GM18867 (cell line): ENCODE measurements at regions not wholly inside any gene's neighbourhood (a gene's known extent, or its start where the extent isn't known, plus 50 kb on each side); places are given as distances from the start of the nearest gene placed in this dataset.
"Not testable (repeated sequence)": the region's sequence is repeated elsewhere in the genome, so short reads cannot be mapped to it uniquely, and the experiment has no call there.

Experiments used
- ATAC-seq: cut with Tn5 transposase; IDR thresholded peaks from one replicate; pipeline ENCODE4 v1.9.1; 2021; ENCODE audit warnings: mild to moderate bottlenecking, moderate library complexity; ENCODE audit not compliant: unreplicated experiment

DNA sequence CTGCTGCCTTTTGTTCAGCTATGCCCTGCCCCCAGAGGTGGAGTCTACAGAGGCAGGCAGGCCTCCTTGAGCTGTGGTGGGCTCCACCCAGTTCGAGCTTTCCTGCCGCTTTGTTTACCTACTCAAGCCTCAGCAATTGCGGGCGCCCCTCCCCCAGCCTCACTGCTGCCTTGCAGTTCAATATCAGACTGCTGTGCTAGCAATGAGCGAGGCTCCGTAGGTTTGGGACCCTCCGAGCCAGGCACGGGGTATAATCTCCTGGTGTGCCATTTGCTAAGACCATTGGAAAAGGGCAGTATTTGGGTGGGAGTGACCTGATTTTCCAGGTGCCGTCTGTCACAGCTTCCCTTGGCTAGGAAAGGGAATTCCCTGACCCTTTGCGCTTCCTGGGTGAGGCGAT, 51.9 kb downstream of the DIPK2A start:
- ATAC-seq = not testable (repeated sequence)

GRCh38 chr3:144028798-144029411, 57.3 kb downstream of the DIPK2A start:
- ATAC-seq = peak; percentile 89

DNA sequence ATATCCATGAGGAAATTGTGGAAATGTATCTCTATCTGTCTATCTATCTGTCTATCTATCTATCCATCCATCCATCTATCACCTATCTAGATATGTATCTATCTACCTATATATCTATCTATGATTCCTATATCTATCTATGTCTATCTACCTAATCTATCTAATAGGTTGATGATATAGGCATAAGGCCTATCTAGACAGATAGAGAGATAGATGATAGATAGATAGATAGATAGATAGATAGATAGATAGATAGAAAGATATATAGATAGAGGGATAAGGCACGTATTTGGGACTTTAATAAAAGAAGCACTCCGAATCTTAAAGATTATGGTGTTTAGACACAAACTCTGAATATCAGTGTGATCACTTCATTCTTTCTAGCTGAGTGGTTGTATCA, 58.1 kb downstream of the DIPK2A start:
- no peak for ATAC-seq

- ATAC-seq = no peak
These were observed 60.3 kb downstream of the DIPK2A start for GRCh38 chr3:144031938-144032337.

DNA sequence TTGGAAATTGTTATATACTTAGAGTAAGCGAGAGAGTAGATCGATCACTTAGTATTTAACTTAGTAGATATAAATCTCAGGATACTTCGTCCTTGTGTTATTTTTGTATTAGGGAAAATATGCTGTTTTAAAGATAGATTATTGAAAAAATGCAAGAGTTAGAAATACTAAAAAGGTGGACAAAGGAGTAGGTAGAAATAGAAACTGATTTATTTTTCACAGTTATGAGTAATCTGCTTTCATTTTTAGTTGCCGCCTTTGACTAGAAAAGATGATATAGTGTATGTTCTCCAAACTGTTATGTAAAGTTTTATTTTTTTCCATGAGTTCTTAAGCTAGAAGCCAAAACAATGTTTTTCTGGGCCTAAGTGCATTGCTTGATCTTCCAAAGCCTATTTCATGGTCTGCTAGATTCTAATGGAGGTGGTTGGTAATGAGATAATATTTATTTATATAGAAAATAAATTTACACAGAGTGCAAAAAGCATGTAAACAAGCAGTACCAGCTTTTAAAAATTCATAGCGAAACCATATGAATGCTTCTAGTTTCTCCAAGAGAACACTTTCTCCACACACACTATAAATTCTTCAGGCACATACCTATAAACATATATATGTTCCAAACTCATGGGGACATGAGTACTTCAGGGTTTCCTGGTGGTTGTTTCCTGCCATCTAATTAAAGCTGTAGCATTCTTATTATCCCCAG, 61.1 kb downstream of the DIPK2A start:
- peak; percentile 82 for ATAC-seq

GRCh38 chr3:144033240-144033589, 61.6 kb downstream of the DIPK2A start:
- ATAC-seq = no peak

- ATAC-seq = no peak
These were observed 62.2 kb downstream of the DIPK2A start for GRCh38 chr3:144033863-144034262.

GRCh38 chr3:144034715-144035290, 63.2 kb downstream of the DIPK2A start:
- ATAC-seq = no peak

DNA sequence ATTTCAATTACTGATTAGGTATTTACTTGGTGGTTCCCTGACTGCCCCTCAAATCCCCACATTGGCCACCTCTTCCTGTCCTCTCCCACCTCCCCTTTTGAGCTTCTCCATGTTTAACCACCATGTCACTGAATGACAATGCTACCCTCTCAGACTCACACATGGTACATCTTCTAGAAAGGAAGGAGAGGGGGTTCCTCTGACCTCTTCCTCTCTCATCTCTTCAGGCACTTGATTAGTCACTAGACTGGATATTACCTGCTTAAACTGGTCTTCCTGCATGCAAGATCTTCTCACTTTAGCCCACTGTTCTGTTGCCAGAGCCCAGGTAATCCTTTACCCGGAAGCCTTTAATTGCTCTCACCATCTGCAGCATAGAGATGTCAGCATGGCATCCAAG, 64.9 kb downstream of the DIPK2A start:
- no peak for ATAC-seq

DNA sequence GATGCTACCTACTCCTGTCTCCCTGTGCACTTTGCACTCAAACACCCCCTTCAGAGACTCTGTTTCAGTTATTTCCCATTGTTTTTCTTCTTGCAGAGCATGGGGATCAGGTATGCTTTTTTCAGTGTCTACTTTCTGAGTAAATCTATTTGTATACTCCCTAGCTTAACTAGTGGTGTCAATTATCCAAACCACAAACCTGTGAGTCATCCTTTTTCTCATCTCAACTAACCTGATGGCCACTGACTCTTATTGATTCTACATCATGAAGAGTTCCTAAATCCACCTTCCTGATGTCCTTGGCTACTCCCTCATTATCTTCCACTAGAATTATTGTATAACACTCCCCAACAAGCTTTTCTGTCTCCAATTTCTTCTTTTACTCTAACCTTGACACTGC, 68.0 kb downstream of the DIPK2A start:
- peak; percentile 58 for ATAC-seq

DNA sequence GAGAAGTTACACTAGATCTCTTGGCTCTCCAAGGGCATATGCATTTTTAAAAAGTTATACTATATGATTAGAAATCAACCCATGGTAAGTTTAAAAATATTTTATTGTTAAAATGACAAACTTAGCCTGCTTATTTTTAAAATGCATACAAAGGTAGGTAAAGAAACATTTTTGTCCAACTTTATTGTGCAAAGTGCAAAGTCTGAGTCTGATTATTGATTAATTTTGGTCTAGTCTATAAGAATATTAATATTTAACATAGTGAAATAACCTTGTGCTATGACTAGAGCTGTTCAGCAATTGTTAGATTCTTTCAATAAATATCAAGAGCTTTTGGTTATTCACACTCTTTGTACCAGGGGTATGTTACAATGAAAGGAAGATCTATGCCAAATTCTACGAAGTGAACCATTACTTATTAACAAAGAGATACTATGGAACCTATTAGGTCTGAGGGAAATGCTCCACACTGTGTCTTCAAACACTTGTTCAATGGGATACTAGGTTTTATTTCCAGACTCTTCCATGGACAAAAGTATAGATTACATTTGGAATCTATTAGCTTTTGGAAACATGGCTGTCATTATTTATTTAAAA, 70.4 kb downstream of the DIPK2A start:
- no peak for ATAC-seq

GRCh38 chr3:144045766-144046165, 74.1 kb downstream of the DIPK2A start:
- ATAC-seq = no peak

DNA sequence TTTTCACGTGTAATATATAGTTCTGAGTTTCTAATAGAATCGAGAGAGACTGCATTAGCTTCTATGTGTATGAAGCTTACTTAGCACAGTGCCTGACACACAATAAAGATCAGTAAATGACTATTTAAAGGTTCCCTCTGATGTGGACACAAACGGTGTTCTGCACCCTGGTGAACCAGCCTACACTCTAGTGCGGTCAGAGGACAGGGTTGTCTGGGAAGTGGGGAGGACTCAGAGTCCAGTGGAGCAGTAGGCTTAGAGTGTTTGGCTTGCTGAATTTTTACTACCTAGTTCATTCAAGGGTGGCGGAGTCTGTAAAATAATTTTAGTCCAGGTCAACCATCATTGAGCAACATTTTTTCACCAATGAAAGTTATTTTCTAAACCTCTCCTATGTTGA, 77.8 kb downstream of the DIPK2A start:
- no peak for ATAC-seq

GRCh38 chr3:144051211-144051610, 79.6 kb downstream of the DIPK2A start:
- ATAC-seq = no peak

GRCh38 chr3:144052275-144052674, 80.7 kb downstream of the DIPK2A start:
- no peak for ATAC-seq

DNA sequence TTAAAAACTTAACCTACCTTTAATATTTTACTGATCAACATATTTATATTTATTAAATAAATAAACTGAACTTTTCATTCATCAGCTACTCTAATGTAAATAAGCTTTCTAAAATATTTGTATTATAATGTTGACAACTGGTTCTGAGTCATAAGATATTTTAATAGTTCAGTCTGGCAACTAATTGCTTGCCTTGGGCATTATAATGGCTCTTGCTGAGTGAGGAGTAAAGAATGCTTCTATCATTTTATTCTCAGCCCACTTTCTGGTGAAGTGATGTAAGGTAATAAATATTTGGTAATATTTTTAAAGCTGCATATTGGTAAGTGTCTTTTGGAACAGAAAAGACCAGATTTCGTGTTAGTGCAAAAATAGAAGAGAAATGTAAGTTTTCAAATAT, 81.5 kb downstream of the DIPK2A start:
- no peak for ATAC-seq

DNA sequence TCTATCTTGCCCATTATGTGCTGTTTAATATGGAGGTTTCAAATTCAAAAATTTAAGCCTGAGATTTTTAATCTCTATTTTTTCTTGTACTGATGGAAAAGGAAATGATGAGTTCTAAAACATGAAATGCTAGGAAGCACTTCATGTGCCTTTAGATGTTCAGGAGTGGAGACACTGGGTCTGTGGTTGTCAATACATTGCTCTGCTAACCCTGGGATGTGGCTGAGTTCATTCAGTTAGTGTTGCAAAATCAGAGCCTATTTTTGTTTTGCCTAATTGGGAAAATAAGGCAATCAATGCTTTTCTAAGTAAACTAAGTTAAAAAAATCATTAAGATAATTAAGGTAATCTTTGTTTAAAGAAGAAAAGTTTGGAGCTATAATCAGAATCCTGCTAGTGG, 83.1 kb downstream of the DIPK2A start:
- no peak for ATAC-seq

- no peak for ATAC-seq
These were observed 84.0 kb downstream of the DIPK2A start for GRCh38 chr3:144055604-144056003.

DNA sequence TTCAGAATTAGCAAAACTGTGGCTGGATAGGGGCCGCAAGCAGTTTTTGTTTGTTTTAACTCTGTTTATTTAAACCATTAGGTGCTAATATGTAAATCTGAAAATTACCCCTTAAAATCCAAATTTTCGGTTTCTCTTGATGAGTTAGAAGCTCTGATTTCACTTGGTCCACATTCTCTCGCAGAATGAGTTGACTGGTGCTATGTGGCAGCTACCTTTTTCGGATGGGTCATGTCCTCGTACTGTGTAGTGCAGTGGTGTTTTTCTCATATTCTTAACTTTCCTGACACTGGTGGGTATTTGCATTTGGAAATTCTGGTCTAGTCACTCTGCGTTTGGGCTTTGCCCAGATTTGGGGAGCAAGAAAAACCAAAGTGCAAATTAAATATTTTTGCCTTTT, 87.1 kb downstream of the DIPK2A start:
- peak; percentile 59 for ATAC-seq

DNA sequence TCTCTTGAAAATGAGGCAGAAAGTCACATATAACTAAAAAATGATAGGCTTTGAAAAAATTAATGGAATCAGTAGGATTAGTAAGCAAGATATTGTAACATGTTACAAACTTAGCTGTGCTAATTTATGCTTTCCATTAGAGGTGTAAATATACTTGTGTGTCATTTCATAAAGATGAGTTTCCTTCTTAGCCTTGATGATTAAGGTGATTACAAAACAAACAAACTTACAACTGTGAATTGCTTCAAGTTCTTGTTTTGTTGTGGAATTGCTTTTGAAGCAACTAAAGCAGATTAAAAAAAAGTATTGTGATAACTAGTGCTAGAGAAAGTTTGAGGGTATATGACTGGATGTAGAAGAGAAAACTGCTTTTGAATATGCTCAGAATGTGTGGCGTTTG, 87.9 kb downstream of the DIPK2A start:
- ATAC-seq = no peak

DNA sequence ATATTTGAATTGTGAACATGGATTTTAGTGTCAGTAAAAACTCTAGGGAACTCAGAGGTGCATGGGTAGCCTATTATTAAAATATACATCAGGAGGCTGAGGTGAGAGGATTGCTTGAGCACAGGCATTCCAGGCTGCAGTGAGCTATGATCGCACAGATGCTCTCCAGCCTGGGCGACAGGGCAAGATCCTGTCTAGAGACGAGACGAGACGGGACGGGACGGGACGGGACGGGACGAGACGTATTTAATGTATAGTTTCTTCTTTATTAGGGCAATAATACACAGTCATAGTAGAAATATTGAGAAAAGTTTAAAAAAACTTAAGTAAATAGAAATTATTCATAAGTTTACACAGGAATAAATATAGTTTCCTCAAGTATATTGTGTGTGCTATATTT, 89.3 kb downstream of the DIPK2A start:
- no peak for ATAC-seq

DNA sequence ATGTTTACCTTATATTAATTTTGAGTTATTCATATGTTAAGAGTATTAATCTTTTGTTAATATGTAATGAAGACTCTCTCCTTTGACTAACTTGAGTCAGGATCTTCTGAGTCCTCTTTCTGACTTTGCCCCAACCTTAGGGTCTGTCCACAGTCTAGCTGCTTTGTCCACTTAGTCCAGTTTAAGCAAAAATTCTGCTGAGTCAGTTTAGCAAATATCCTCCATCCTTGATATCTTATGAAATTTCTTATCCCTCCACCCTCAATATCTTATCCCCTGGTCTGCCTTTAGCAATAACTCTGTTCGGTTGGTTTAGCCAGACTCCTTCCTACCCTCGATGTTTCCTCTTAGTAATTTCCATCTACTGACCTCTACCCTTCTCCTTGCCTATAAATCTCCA, 91.7 kb downstream of the DIPK2A start:
- ATAC-seq = no peak
